ENCODE measurements at regions not wholly inside any gene's neighbourhood (a gene's known extent, or its start where the extent isn't known, plus 50 kb on each side); places are given as distances from the start of the nearest gene placed in this dataset.

GRCh38 chr6:81215092-81215432 lies 537.4 kb downstream of the TENT5A start:
- TF ChIP-seq CTCF (IDR thresholded peaks at IDR 0.05) (no peak), HOXA7 (CRISPR knock-in tag; IDR thresholded peaks at IDR 0.05) (no peak), EP300 (IDR thresholded peaks at IDR 0.05) (no peak), CHD4 (IDR thresholded peaks at IDR 0.05; ENCODE audit: borderline replicate concordance) (no peak), RAD21 (conservative IDR thresholded peaks at IDR 0.05 in 1 of 2, IDR thresholded peaks at IDR 0.05 in 1 of 2) (no peak), BHLHE40 (IDR thresholded peaks at IDR 0.05; ENCODE audit: low read depth, low read length) (no peak), HMGXB4 (CRISPR knock-in tag; IDR thresholded peaks at IDR 0.05; ENCODE audit: borderline replicate concordance) (no peak), MAFK (IDR thresholded peaks at IDR 0.05; ENCODE audit: partially characterized antibody) (no peak), CHD2 (IDR thresholded peaks at IDR 0.05; ENCODE audit: low read length, partially characterized antibody) (no peak), E2F6 (IDR thresholded peaks at IDR 0.05; ENCODE audit: borderline replicate concordance, low read depth) (no peak), JUN (IDR thresholded peaks at IDR 0.05) (no peak)
